NT2/D1 (cell line): ENCODE measurements at regions not wholly inside any gene's neighbourhood (a gene's known extent, or its start where the extent isn't known, plus 50 kb on each side); places are given as distances from the start of the nearest gene placed in this dataset.

Source experiments
- SUZ12 ChIP-seq: IDR thresholded peaks from 2 replicates; pipeline ENCODE4 v1.6.1; 2011; ENCODE audit not compliant: insufficient read length, insufficient read depth; ENCODE audit errors: extremely low read depth
- YY1 ChIP-seq: IDR thresholded peaks from 2 replicates; pipeline ENCODE4 v1.6.1; 2011; ENCODE audit not compliant: insufficient read length, insufficient read depth
- ZNF274 ChIP-seq: IDR thresholded peaks from 2 replicates; pipeline ENCODE4 v1.6.1; 2011; ENCODE audit warnings: mild to moderate bottlenecking, low read depth, low read length

DNA sequence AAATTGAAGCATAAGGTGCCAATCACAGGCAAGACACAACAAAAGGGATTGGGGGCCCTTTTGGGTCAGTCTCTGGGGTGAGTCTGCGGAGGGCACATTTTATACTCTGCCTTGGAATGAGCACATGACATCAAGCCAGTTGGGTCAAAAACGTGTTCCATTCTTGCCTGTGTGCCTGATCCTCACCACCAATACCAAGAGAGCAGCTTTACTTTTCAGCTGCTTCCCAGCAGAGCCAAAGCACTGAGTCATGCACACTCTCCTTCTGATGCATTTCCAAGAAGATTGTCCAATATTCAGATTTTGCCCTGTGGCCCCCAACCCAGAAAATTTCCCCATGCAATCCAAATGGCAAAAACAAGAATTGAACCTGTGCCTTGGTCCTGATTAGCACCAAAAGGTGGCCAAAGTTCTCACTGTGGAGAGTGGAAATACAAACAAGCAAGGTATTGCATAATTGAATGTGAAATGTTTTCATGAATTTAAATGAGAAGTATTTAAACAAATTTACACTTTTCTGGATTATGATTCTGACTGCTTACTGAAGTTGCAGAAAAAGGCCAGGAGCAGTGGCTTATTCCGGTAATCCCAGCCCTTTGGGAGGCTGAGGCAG lies 217.8 kb upstream of the SOX9 start:
- TF ChIP-seq ZNF274 (no peak), YY1 (no peak), SUZ12 (no peak)
